Heart right ventricle (tissue), 16 donors: ENCODE measurements at regions not wholly inside any gene's neighbourhood (a gene's known extent, or its start where the extent isn't known, plus 50 kb on each side); places are given as distances from the start of the nearest gene placed in this dataset.

Experiments
- ATAC-seq, 8 donors: fragments of 200-7000 bp; cut with Tn5 transposase; one replicate each; pipeline ENCODE4 v1.9.1; 2020; ENCODE audit warnings: mild to moderate bottlenecking in 8 of 8, moderate library complexity in 8 of 8, moderate number of reproducible peaks in 1 of 8
- DNase-seq, 2 donors: peaks; one replicate each; pipeline ENCODE4 v3.0.0-alpha.2; 2020
- H3K27ac ChIP-seq, 10 donors: fragments of 200-600 bp; sonication (generic) in 2 of 10; one replicate each; pipeline versions ENCODE4 v1.5.0 to v1.8.0; 2020 to 2022; ENCODE audit warnings: mild to moderate bottlenecking in 3 of 10
- H3K27me3 ChIP-seq, 7 donors: fragments of 200-600 bp; one replicate each; pipeline ENCODE4 v1.8.0; 2021 to 2022; ENCODE audit warnings: mild to moderate bottlenecking in 2 of 7
- H3K36me3 ChIP-seq, 9 donors: fragments of 200-600 bp; sonication (generic) in 1 of 9; one replicate each; pipeline versions ENCODE4 v1.5.0 to v1.8.0; 2020 to 2022; ENCODE audit warnings: mild to moderate bottlenecking in 2 of 9
- H3K4me1 ChIP-seq, 9 donors: fragments of 200-600 bp; sonication (generic) in 1 of 9; one replicate each; pipeline versions ENCODE4 v1.5.0 to v1.8.0; 2020 to 2022; ENCODE audit warnings: mild to moderate bottlenecking in 4 of 9
- H3K4me3 ChIP-seq, 10 donors: fragments of 200-600 bp; sonication (generic) in 2 of 10; one replicate each; pipeline versions ENCODE4 v1.5.0 to v1.8.0; 2020 to 2022; ENCODE audit warnings: mild to moderate bottlenecking in 7 of 10, moderate library complexity in 2 of 10
- H3K9me3 ChIP-seq, 11 donors: fragments of 200-600 bp in 10 of 11; sonication (generic) in 2 of 11; one replicate each; pipeline versions ENCODE4 v1.5.0 to v1.8.0; 2013 to 2022; ENCODE audit warnings: mild to moderate bottlenecking in 2 of 11, control low read depth in 1 of 11, moderate library complexity in 1 of 11
- WGBS, 2 donors: extraction: QIAGEN DNeasy Blood & Tissue Kit; methylation state at CpG; one replicate each; pipeline ENCODE4 v1.1.7; 2013; ENCODE audit warnings: inconsistent platforms in 1 of 2; 5-methylcytosine and 5-hydroxymethylcytosine counted together
- intact Hi-C, 10 donors: fragments of 100-400 bp; cut with DNase I; formaldehyde crosslinking; loops; one replicate each; pipeline versions ENCODE4 v1.11.1 to v1.14.2; 2022
- TF ChIP-seq, protein P1 (sequence below), 9 donors: fragments of 200-600 bp; sonication (generic) in 2 of 9; IDR thresholded peaks; one replicate each; pipeline versions ENCODE4 v1.5.0 to v1.8.0; 2021 to 2022; ENCODE audit warnings: antibody characterized with exemption in 9 of 9, mild to moderate bottlenecking in 5 of 9, moderate library complexity in 1 of 9
- donor health status: Arrhythmogenic right ventricular cardiomyopathy.
- donor health status: ischemic (EF 13 %, LVEDD 7.1; RV severe dilation, severe dysfunction).
- donor health status: healthy with polysubstance abuse.
- donor health status: DM: no; HTN: yes; CAD: no.
- donor health status: DM: no; HTN: no; CAD: no.
- donor health status: ischemic (EF 25% LVEDD 6.9; RV normal size, moderate dysfunction).
- donor health status: ischemic (EF 25% LVEDD 5.7; RV mildly dilated, moderate dysfunction).
- donor health status: healthy.
- donor health status: DM: yes; HTN: yes; CAD: no.
- donor health status: Ischemic cardiomyopathy.
- donor health status: ischemic (EF 35%, LVEDD 5.7; RV mildly dilated, moderate dysfunction).
- donor health status: nonischemic (EF 11% LVEDD 7.7; RV severe dilation, severe dysfunction).
- donor health status: DM: yes; HTN: yes; CAD: no.
- donor health status: PGD.
- donor health status: ischemic (EF 29% LVEDD 5.4; RV normal size, mild dysfunction).
- donor health status: nonischemic (EF 23%, LVEDD 6.1; RV moderate dilation, normal function).

GRCh38 chr6:141624301-141624700 lies 508.4 kb upstream of the GJE1 start:
- intact Hi-C loops, result no loop called here
- no peaks in the 10 kb centered on the region for H3K4me1 ChIP-seq
- no peak for DNase-seq
- ATAC-seq, result no peak
- no peak overlapping the region for H3K27ac ChIP-seq
- WGBS, 2 donors, result 93 to 94% methylated on average over 3 of the region's 3 CpGs
- no peak overlapping the region for H3K4me3 ChIP-seq
- H3K36me3 ChIP-seq, result no peaks in the 10 kb centered on the region
- TF ChIP-seq, protein P1, sequence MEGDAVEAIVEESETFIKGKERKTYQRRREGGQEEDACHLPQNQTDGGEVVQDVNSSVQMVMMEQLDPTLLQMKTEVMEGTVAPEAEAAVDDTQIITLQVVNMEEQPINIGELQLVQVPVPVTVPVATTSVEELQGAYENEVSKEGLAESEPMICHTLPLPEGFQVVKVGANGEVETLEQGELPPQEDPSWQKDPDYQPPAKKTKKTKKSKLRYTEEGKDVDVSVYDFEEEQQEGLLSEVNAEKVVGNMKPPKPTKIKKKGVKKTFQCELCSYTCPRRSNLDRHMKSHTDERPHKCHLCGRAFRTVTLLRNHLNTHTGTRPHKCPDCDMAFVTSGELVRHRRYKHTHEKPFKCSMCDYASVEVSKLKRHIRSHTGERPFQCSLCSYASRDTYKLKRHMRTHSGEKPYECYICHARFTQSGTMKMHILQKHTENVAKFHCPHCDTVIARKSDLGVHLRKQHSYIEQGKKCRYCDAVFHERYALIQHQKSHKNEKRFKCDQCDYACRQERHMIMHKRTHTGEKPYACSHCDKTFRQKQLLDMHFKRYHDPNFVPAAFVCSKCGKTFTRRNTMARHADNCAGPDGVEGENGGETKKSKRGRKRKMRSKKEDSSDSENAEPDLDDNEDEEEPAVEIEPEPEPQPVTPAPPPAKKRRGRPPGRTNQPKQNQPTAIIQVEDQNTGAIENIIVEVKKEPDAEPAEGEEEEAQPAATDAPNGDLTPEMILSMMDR (IDR thresholded peaks at IDR 0.05), result no peak
- H3K27me3 ChIP-seq, result no peaks in the 10 kb centered on the region
- H3K9me3 ChIP-seq, result peaks cover 0 to 18% (median 0%) of the 10 kb centered on the region in 11 donors

GRCh38 chr6:141618180-141618581 lies 514.5 kb upstream of the GJE1 start:
- H3K9me3 ChIP-seq, result peaks cover 0 to 5% (median 0%) of the 10 kb centered on the region in 11 donors
- H3K4me1 ChIP-seq, result no peaks in the 10 kb centered on the region
- H3K27ac ChIP-seq, result no peak overlapping the region
- intact Hi-C loops, result no loop called here
- WGBS, 2 donors, result 95 to 98% methylated on average over 24 to 31 of the region's 31 CpGs
- no peaks in the 10 kb centered on the region for H3K27me3 ChIP-seq
- H3K36me3 ChIP-seq, result no peaks in the 10 kb centered on the region
- TF ChIP-seq, protein P1 (IDR thresholded peaks at IDR 0.05), result no peak
- DNase-seq (no peak), ATAC-seq (no peak)
- H3K4me3 ChIP-seq, result no peak overlapping the region

DNA sequence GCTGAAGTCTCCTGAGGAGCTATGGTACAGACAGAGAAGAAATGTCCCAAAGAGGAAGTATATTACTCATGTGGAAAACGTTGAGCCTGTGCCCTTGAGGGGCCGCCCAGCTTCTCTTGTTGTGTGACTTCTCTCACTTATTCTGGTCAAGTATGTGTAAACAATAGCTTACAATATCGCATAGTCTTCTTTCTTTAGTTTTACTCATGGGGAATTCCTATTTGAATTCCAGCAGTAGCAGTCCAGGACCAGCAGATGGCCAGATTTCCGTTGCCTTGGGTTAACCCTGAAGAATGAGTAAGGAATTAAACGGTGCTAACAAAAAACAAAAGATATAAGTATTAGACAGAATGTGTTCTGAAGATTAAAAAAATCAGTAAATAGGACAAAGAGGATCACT lies 522.0 kb upstream of the GJE1 start:
- intact Hi-C loops, result no loop called here
- TF ChIP-seq, protein P1 (IDR thresholded peaks at IDR 0.05), result no peak
- H3K9me3 ChIP-seq, result peaks cover 0 to 20% (median 3%) of the 10 kb centered on the region in 11 donors
- 55 to 65% methylated on average over 5 of the region's 5 CpGs for WGBS, 2 donors
- H3K27me3 ChIP-seq, result no peaks in the 10 kb centered on the region
- no peak overlapping the region for H3K4me3 ChIP-seq
- DNase-seq (no peak), ATAC-seq (no peak)
- no peak overlapping the region for H3K27ac ChIP-seq
- no peaks in the 10 kb centered on the region for H3K4me1 ChIP-seq
- H3K36me3 ChIP-seq, result no peaks in the 10 kb centered on the region

DNA sequence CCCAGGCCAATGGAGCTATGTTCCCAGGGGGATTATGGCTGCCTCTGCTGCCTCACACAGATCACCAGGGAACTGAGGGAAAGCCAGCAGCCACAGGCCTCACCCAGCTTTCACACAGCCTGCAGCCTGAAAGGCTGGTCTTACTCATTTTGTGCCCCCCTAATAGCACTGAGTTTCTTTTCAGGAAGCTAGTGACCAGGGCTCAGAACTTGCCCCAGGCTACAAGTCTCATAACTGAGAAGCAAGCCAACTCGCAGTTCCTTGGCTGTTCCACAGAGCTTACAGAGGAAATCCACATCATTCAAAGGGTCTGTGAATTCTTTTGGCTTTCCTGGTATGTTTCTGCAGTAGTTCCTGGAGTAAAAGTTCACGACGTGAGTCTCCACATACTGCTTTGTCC lies 524.8 kb upstream of the GJE1 start:
- H3K4me3 ChIP-seq, result no peak overlapping the region
- no peaks in the 10 kb centered on the region for H3K4me1 ChIP-seq
- H3K36me3 ChIP-seq, result no peaks in the 10 kb centered on the region
- no peak for ATAC-seq
- 83 to 85% methylated on average over 3 of the region's 3 CpGs for WGBS, 2 donors
- intact Hi-C loops, result no loop called here
- TF ChIP-seq, protein P1 (IDR thresholded peaks at IDR 0.05), result no peak
- H3K9me3 ChIP-seq, result peaks cover 0 to 27% (median 3%) of the 10 kb centered on the region in 11 donors
- H3K27me3 ChIP-seq, result no peaks in the 10 kb centered on the region
- no peak for DNase-seq
- no peak overlapping the region for H3K27ac ChIP-seq
